ENCODE measurements at regions not wholly inside any gene's neighbourhood (a gene's known extent, or its start where the extent isn't known, plus 50 kb on each side); places are given as distances from the start of the nearest gene placed in this dataset.

GRCh38 chr2:54065411-54065810, 50.0 kb upstream of the ACYP2 start:
- TF ChIP-seq RARB (CRISPR knock-in tag; IDR thresholded peaks at IDR 0.05) (no peak), ZNF70 (CRISPR knock-in tag; IDR thresholded peaks at IDR 0.05) (no peak), ARNTL (CRISPR knock-in tag; IDR thresholded peaks at IDR 0.05; ENCODE audit: borderline replicate concordance, low read depth) (no peak), ESRRG (CRISPR knock-in tag; IDR thresholded peaks at IDR 0.05) (no peak)

Measured in SK-N-SH treated with all-trans-retinoic acid at 6 μM for 48 hours (cell line).